ENCODE measurements at regions not wholly inside any gene's neighbourhood (a gene's known extent, or its start where the extent isn't known, plus 50 kb on each side); places are given as distances from the start of the nearest gene placed in this dataset.

DNA sequence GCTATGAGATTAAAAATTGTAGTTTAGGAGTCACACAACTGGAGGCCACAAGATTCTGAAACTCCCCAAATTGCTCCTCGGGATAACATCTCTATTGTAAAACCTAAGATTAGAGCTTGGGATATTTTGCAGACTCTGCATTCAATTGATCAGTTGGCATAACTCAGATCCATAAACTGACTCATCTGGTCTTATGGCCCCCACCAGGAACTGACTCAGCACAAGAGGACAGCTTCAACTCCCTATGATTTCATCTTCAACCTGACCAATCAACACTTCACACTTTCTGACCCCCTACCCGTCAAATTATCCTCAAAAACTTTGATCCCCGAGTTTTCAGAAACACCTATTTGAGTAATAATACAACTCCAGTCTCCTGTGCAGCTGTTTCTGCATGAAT lies 257.3 kb downstream of the HAO1 start:
- TF ChIP-seq POLR2A (IDR thresholded peaks at IDR 0.05; ENCODE audit: low read depth, low read length): no peak
- no peak for TF ChIP-seq POLR2AphosphoS5 (IDR thresholded peaks at IDR 0.05; ENCODE audit: low read depth, low read length)
- TF ChIP-seq TAF1 (IDR thresholded peaks at IDR 0.05; ENCODE audit: low read depth, low read length): no peak

Measured in GM12891 (cell line).